CD1c-positive myeloid dendritic cell (primary cell): ENCODE measurements at regions not wholly inside any gene's neighbourhood (a gene's known extent, or its start where the extent isn't known, plus 50 kb on each side); places are given as distances from the start of the nearest gene placed in this dataset.

Source experiments
- DNase-seq: peaks from one replicate; pipeline ENCODE4 v3.0.0-alpha.2; 2016; ENCODE audit errors: extremely low spot score

DNA sequence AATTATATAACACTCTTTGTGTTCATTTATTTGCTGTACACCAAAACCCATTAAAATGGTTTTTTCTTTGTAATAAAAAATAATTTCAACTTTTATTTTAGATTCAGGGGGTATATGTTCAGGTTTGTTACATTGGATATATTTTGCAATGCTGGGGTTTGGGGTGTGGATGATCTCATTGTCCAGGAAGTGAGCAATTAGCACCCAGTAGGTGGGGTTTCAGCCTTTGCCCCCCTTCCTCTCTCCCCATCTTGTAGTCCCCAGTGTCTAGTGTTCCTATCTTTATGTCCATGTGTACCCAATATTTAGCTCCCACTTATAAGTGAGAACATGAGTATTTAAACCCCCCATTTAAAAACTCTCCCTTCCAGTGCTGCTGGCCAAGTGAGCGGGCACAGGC lies 184.6 kb downstream of the RHOU start:
- no peak for DNase-seq

DNA sequence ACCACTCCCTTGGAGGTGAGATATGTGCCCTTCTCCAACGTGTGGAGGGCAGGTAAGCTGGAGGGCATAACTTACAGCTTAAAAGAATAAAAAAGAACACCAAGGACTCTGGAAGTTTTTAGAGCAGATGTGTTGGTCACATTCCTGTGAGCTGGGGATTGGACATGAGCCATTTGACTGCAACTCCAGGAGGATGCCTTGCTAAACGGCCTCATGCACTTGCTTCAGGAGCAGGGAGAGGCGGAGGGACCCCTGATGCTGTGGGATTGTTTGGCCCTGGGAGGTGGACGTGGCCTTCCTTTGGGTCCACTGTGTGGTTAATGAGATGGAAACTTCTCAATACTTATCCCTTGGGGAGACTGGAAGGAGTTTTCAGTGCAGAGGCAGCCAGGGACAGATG lies 185.6 kb downstream of the RHOU start:
- no peak for DNase-seq

DNA sequence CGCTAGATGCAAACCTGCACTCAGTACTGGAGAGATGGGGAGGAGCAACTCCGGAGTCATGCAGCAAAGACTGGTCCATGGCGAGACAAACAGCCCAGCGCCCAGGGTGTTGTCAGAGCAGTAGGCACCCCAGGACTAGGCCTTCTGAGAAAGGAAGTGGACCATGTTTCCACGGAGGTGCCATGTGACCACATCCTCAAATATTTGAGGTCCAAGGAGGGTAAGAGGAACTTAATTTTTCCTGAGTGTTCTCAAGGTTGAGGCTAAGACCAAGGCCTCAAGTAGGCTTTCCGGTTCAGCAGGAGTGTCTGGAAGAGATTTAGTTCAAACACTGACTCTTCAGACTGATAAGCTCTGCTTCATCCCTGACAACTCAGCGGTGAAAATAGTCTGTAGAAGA lies 186.2 kb downstream of the RHOU start:
- peak; percentile 77 for DNase-seq

DNA sequence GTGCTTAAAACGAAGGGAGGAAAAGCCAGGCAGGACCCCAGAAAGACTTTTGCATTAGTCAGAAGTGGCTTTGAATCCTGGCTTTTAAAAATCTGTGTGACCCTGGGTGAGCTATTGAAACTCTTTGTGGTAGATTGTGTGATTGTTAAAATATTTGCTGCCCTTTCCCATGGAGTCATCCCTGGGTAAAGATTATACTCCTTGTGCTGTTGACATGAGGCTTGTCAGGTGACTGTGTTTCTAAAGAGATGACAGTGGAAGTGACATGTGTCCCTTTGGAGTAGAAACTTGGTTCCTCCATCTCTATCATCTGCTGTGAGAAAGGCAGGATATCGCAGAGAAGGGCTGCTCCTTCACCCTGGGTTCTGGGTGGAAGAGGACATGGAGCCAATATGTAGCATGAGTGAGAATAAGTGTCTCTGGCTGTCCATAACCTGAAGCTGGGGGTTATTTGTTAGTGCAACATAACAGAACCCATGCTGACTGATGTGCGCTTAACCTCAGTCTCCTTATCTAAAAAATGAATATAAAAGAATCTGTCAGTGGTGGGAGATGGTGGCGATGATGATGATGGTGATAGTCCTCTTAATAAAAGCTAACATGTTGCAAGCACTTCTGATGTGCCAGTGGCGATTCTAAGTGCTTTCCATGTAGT lies 187.6 kb downstream of the RHOU start:
- no peak for DNase-seq

DNA sequence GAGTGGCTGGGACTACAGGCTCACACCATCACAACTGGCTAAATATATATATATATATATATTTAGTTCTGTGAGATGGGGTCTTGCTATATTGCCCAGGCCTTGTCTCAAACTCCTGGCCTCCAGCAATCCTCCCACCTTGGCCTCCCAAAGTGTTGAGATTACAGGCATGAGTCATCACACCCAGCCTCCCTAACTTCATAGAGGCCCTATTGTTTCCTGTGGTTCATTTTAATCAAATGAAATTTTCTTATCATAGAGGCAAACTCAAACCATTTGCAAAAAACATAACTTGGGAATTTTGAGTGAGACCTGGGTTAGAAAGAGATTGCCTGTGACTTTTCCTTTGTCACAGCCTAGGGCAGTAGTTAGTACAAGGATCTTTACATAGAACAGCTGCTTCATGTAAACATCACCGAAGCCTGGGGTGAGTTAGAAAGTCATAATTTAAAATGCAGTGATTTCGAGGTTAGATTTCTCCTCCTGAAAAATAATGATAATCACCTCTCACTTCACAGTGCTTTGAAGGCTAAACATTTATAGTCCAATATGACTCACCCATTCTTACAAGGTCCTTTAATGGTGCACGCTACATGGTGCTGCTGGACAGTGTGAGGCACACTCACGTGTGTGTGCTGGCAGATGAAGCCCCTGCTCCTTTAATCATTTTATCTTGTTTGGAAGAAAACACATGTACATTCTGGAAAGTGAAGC lies 188.9 kb downstream of the RHOU start:
- DNase-seq = no peak

DNA sequence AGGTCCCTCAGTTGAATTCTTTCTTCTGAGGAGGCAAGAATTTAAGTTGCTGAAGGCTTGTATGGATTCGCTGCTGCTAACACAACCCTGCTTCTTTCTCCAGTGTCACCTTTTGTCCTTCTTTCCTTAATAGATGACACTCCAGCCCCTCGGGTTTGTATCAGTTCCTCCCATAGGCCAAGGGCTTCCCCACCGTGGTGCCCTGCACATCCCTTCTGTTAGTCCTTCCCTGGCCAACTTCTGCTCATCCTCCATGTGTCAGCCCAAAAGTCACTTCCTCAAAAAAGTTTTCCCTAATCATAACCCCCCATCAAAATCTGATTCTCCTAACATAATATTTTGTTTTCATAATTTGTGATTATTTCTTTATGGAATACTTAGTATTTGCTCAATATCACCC lies 190.4 kb downstream of the RHOU start:
- peak; percentile 27 for DNase-seq

DNA sequence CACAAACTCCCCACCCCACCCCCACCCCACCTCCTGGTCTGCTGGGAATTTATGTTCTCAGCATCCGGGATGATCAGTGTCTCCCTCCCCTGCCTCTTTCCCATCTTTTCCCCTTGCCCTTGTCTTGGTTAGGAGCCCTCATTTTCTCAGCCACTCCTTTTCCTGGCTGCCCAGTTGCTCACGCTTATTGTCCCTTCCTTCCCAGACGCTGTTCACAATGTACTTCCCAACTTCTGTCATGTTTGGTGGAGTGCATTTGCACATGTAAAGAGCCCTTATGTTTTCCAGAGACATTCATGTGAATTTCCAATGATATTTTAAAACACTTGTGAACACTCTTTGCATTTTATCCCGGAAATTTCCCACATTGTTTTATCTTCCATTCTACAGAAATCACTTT lies 192.1 kb downstream of the RHOU start:
- DNase-seq = no peak

DNA sequence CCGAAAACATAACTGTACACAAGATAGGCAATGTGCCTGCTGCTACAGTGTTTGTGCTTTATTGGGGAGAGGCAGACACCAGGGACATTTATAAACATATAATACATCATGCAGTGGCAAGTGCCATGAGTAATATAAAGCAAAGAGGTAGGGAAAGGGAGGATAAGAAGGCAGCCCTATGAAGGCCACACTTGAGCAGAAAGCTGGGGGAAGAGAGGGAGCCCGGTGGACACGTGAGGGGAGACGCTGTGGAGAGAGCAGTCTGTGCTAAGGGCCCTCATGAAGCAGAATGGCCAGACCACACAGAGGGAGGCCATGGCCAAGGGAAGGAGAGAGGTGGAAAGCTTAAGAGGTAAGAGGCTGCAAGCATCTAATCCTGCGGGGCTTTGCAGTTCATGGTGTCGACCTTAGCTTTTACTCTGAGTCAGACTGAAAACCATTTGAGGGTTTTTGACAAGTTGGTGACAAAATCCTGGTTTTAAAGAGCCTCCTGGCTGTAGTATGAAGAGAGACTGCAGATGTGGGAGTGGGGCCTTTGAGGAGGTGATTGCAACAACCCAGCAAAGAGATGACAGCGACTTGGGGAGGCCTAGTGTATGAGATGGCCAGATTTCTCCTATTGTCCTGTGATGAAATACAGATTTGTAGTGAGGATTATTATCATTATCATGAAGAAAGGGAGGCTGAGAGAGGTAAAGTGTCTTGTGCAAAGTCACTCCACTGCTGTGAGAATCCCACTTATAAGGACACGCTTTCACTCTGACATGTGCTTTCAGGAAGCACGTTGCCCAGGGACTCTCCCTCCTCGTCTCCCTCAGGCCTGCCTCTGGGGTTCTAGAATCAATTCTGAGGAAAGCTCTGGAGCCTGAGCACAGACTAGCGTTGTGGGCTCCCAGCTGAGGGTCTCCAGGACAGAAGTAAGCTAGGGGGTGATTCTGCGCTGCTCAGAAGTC lies 192.9 kb downstream of the RHOU start:
- no peak for DNase-seq

DNA sequence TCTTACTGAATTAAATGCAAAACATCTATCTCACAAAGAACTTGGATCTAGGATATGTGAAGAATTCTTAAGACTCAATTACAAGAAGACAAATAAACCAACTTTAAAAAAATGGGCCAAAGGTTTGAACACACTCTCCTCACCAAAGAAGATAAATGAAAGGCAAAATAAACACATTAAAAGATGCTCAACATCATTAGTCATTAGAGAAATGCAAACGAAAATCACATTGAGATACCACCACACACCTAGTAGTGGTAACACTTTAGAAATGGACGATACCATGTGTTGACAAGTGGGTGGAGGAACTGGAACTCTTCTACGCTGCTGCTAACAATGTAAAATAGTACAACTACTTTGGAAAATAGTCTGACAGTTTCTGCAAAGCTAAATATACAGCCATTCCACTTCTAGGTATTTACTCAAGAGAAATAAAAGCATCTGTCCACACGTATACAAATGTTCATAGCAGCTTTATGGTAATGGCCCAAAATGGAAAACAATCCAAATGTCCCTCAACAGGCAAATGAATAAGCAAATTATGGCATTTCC lies 194.3 kb downstream of the RHOU start:
- no peak for DNase-seq

DNA sequence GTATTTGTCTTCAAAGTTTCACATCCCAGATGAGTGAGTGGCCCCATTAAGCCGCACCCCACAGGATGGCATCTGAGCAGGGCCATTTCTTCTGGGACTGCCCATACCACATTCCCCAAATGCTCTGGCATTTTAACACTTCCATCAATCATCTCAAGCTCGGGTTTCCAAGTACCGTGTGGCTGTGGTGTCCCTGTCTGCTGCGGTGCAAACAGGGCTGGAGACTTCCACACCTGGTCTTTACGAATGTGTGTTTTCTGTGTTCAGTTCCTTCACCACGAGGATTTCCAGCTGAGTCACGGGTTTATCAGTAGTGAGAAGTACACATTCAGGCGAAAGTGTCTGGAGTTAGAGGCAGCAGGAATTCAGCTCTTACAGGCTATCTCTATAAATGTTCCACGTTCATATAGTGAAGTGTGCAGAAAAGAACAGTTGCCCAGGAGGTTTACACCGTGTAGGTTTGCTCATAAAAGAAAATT lies 195.2 kb downstream of the RHOU start:
- DNase-seq = no peak

DNA sequence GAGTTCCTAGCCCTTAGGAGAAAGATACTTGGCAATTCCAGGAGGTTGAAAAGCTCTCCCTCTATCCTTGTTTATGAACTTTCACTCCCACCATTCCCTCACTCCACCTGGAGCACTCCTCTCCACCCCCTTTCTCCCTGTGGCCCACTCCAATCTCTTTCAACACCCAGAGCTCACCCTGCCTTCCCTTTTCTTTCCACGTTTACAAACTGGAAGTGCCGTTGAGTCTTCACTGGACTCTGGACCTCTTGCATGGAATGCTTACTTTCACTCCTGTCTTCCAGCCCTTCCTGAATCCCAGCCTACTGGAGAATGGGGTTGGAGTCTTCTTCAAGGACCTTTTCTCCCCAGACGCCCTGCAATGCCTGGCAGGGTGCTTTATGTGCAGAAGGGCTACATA lies 198.5 kb downstream of the RHOU start:
- no peak for DNase-seq

DNA sequence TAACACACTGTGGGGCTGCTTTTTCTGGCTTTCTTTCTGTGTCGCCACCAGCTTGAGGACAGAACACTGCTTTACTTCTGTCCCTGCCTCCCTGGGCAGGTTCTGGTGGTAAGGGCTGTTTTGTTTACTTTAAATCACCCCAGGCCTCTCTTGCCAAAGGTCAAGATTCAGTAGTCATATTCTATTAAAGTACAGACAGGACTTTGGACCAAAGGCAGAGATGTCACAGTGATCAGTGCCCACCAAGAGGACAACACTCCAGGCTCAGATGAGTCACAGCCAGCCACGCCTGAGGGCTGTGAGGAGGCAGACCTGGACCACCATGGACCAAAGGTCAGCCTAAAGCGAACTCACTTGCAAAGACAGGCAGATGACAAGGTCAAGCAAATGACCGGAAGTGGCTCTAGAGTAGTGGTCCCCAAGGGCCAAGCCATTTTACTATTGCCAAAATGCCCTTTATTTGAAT lies 200.0 kb downstream of the RHOU start:
- no peak for DNase-seq

DNA sequence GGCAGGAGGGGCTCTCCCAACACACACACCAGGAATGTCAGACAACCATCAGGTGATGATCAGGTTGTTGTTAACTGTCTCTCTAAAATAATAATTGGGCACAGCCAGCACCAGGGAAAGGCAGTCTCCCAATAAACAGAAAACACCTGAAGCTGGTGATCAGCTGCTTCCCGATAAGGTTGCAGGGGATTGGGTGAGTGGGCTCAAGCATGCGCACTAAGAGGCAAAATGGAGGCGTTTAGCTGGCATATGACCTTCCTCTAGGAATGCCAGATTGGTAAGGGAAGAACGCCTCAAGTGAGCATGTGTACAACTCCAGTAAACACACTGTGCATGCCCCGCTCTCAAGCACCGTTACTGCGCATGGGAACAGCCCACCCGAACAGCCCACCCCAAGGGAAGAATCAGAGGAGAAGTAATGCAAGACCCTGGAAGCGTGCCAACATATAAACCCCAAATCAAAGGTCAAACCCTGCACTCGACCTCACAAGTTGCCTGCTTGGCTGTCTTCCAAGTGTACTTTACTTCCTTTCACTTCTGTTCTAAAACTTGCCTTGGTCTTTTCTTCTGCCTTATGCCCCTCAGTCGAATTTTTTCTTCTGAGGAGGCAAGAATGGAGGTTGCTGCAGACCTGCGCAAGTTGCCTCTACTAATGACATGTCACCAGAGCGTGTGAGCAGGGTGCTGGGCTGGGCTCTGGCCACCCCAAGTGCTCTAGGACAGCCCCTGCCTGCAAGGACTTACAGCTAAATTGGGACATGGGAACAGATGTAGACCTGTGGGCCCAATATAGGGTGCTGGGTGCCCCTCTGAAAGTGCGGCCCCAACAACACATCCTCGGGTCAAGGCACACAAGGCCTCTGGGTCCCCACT lies 200.8 kb downstream of the RHOU start:
- DNase-seq = peak; percentile 47

DNA sequence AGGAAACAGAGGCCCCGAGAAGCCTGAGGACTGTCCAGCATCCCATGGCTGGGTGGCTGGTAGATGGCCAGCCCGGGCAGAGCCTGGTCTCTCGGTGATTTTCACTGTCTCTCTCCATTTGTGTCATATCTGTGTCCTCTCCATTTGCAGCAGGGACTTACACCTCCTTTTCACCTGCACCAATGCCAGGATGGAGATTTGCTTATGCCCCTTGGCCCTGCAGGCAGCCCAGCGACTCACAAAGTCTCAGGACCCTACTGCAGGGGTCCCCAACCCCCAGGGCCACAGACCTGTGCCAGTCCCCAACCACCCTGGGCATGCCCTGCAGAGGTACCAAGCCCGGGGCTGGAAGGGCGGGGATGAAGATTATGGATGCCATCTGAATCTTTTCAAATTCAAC lies 201.6 kb downstream of the RHOU start:
- DNase-seq = no peak

DNA sequence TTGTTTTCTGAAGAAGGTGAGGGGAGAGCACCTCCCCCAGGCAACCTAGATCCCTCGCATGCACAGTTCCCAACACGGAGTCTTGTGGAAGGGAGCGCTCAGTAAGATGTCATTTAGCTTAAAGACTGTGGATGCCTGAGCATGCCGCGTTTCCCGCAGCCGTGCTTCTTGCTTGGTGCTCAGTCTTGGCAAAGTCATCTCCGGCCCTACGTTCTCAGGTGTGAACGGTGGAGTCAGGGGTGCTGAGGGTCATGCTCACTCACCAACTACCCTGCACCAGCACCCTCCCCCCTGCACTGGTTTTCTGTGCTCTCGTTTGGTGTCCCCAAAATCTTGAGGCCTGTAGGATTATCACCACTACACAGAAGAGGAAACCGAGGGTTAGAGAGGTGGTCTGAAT lies 202.1 kb downstream of the RHOU start:
- no peak for DNase-seq

DNA sequence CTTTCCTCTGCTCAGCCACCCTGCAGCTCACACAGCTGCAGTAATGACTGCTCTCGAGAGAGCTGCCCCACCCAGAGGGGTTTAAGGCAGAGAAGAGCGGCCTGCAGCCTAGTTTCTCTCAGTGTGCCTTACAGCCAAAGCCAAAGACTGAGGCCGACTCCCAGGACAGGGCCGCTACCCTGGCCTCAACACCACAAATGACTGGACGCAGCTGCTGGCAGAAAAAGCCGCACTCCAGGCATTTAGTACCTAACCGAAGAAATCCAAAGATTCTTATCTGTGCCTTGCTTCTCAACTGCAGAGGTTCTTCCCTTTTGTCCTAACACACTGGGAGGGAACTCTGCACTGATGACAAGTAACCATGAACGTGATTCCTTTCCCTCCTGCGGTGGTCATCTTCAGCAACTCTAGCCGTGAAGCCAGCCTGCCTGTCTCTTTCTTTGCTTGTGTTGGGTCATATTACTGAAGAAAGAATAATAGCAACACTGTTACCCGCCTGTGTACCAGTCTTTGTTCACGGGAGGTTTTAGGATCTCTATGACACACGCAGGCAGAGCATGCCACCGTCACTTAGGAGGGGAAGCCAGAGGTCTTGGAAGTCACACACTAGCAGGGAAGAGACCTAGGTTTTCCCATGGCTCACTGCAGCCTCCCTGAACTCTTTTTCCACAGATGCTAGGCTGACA lies 202.7 kb downstream of the RHOU start:
- DNase-seq = peak; percentile 39

DNA sequence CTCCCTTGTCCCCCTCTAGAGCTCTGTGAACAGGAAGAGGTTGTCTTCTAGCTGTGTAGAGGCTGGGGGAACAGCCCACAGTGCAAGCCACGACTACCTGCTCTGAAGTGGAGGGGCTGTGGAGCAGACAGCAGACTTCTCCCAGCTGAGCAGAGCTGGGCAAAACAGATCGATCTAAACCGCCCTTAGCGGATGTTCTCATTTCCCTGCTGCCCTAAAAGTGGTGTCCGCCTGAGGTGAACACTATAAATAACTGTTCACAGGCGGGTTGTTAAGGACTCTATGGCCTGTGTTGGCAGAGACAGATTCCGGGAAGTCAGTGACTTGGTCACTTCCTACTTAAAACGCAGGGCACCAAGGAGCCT lies 203.2 kb downstream of the RHOU start:
- peak; percentile 71 for DNase-seq

DNA sequence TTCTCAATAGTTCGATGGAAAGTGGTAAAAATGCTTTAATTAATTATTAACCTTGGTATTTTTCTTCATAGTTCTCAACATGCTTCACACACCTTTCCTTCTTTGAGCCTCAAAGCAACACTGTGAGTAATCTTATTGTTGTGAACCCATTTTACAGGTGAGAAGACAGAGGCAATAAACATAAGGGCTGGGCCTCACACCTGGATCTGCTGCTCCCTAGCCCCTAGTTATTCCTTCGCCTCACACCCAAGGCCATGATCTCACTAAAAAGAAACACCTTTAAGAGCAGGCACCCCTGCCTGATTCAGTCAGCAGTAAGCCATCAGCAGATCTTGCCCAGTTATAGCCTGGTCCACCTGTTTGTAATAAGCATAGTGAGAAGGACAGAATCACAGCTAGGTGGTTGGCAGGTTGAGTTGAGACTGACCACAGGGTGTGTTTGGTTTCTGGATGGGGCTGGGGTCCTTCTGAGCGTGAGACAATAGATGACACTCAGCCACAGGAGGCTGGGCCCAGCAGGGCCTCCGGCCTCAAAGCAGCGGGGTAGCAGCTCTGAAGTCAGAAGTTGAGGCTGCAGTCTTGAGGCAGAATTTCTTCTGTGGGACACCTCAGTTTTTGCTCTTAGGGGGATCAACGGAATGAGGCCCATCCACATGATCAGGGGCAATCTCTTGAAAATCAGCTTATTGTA lies 203.9 kb downstream of the RHOU start:
- no peak for DNase-seq

DNA sequence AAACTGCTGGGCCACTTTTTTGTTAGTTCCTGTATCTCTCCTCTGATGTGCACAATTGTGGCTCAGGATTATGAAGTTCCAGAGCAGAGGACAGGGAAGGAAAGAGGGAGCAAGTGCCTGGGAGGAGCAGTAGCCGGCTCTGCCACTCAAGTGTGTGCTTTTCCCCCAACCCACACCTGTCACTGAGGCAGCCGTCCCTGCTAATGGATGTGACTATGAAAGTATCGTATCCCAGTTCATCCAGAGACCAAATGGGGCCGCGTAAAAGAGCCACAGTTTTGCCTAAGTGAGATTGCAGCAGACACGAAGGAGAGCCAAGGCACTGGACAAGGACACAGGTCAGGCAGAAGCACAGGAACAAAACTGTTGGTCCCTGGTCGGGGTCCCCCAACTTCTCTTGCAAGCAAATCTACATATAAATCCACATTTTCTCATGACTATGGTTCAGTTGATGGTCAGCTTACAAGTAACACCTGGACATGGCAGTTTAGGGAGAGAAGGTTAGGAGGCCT lies 204.7 kb downstream of the RHOU start:
- no peak for DNase-seq

DNA sequence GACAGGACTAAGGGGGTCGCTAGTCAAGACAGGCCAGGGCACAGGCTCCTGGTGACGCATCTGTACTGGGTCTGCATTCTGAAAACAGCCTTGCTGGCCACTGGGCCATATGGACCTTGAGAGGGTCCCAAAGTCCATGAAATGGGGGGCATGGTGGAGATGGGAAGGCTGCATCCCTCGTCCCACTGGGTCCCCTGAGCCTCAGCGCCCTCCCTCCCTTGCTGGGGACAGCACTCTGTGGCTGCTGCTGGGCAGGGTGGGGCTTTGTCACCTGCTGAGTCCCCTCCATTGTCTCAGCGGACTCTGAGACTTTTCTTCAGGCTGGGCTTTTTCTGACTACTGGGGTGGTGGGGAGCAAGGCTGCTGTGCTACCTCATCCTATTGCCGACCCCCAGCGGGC lies 205.2 kb downstream of the RHOU start:
- DNase-seq = no peak
